ENCODE measurements at regions not wholly inside any gene's neighbourhood (a gene's known extent, or its start where the extent isn't known, plus 50 kb on each side); places are given as distances from the start of the nearest gene placed in this dataset.

DNA sequence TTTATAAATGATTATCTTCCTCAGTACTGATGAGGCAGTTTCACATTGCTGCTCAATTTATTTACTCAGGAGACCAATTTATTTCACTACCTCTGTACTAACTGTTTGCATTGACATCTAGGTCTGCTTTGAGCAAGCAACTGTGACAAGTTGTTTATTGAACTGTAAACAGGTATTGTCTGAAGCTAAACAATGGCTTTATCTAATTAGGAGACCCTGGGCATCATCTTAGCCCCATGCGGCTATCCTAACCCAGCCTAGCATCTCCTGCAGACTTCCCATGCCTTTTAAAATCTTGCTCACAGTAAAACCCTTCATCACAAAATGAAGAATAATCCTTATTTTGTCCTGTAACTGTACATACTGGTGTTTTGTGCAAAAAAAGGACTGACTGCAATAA, 348.2 kb downstream of the RWDD3 start:
- TF ChIP-seq, protein P1, sequence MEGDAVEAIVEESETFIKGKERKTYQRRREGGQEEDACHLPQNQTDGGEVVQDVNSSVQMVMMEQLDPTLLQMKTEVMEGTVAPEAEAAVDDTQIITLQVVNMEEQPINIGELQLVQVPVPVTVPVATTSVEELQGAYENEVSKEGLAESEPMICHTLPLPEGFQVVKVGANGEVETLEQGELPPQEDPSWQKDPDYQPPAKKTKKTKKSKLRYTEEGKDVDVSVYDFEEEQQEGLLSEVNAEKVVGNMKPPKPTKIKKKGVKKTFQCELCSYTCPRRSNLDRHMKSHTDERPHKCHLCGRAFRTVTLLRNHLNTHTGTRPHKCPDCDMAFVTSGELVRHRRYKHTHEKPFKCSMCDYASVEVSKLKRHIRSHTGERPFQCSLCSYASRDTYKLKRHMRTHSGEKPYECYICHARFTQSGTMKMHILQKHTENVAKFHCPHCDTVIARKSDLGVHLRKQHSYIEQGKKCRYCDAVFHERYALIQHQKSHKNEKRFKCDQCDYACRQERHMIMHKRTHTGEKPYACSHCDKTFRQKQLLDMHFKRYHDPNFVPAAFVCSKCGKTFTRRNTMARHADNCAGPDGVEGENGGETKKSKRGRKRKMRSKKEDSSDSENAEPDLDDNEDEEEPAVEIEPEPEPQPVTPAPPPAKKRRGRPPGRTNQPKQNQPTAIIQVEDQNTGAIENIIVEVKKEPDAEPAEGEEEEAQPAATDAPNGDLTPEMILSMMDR (IDR thresholded peaks at IDR 0.05) = no peak
- TF ChIP-seq POLR2A (IDR thresholded peaks at IDR 0.05) = no peak
